Lower leg skin (tissue), 3 donors: ENCODE measurements at regions not wholly inside any gene's neighbourhood (a gene's known extent, or its start where the extent isn't known, plus 50 kb on each side); places are given as distances from the start of the nearest gene placed in this dataset.

Source experiments
- CTCF ChIP-seq, 3 donors: fragments of 450-650 bp; IDR thresholded peaks; one replicate each; pipeline ENCODE4 v1.5.1; 2016; ENCODE audit warnings: antibody characterized with exemption in 3 of 3, mild to moderate bottlenecking in 3 of 3, moderate library complexity in 2 of 3
- POLR2A ChIP-seq, 2 donors: fragments of 450-650 bp; IDR thresholded peaks; one replicate each; pipeline ENCODE4 v1.6.1; 2016 to 2017; ENCODE audit warnings: antibody characterized with exemption in 2 of 2, mild to moderate bottlenecking in 1 of 2, moderate library complexity in 1 of 2

- TF ChIP-seq CTCF (IDR thresholded peaks at IDR 0.05) = no peak
- no peak for TF ChIP-seq POLR2A (IDR thresholded peaks at IDR 0.05)
These were observed 64.1 kb downstream of the UCHL1 start for GRCh38 chr4:41320786-41321185.
